ENCODE measurements at regions not wholly inside any gene's neighbourhood (a gene's known extent, or its start where the extent isn't known, plus 50 kb on each side); places are given as distances from the start of the nearest gene placed in this dataset.

DNA sequence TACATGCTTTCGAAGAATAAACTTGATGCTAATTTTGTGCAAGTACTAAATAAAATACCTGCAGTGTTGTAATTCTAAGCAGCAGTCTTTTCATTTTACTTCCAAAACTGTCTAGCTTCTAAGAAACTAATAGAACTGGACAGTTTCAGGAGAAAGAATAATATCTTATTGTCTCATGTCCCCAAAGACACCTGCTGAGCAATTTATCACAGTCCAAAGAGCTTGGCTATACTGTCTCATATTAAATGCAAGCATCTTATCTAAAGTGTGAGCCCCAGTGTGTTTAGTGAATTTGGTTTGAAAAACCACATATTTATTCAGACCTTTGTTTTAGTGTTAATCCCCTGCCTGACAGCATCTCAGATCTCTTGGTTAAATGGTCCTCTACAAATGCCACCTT lies 374.3 kb downstream of the TMX3 start:
- Histone ChIP-seq H3K9me3 (ENCODE audit: low read depth) (no peaks in the 10 kb centered on the region), H3K27me3 (no peaks in the 10 kb centered on the region), H3K9me2 (replicated peaks; ENCODE audit: insufficient read depth) (no peaks in the 10 kb centered on the region), H2AFZ (no peak overlapping the region), H3K36me3 (replicated peaks; ENCODE audit: insufficient read depth, low read depth) (no peaks in the 10 kb centered on the region), H3K4me2 (no peak overlapping the region), H4K20me1 (ENCODE audit: insufficient read depth, poor library complexity, severe bottlenecking) (no peaks in the 10 kb centered on the region), H3K4me3 (no peak overlapping the region), H3K79me2 (no peaks in the 10 kb centered on the region), H3K4me1 (ENCODE audit: insufficient read depth) (no peaks in the 10 kb centered on the region), H3K27ac (no peak overlapping the region)
- no peak for DNase-seq (ENCODE audit: low spot score)
- WGBS (ENCODE audit: low lambda C conversion rate, missing lambda C conversion rate): 90% methylated on average over 1 of the region's 1 CpG
- no peak for TF ChIP-seq EZH2 (IDR thresholded peaks at IDR 0.05; ENCODE audit: borderline replicate concordance)
- no peak for TF ChIP-seq EZH2phosphoT487 (IDR thresholded peaks at IDR 0.05; ENCODE audit: low read depth, severe bottlenecking, unreplicated experiment)
- TF ChIP-seq, protein P1, sequence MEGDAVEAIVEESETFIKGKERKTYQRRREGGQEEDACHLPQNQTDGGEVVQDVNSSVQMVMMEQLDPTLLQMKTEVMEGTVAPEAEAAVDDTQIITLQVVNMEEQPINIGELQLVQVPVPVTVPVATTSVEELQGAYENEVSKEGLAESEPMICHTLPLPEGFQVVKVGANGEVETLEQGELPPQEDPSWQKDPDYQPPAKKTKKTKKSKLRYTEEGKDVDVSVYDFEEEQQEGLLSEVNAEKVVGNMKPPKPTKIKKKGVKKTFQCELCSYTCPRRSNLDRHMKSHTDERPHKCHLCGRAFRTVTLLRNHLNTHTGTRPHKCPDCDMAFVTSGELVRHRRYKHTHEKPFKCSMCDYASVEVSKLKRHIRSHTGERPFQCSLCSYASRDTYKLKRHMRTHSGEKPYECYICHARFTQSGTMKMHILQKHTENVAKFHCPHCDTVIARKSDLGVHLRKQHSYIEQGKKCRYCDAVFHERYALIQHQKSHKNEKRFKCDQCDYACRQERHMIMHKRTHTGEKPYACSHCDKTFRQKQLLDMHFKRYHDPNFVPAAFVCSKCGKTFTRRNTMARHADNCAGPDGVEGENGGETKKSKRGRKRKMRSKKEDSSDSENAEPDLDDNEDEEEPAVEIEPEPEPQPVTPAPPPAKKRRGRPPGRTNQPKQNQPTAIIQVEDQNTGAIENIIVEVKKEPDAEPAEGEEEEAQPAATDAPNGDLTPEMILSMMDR (IDR thresholded peaks at IDR 0.05; ENCODE audit: poor library complexity): no peak

DNA sequence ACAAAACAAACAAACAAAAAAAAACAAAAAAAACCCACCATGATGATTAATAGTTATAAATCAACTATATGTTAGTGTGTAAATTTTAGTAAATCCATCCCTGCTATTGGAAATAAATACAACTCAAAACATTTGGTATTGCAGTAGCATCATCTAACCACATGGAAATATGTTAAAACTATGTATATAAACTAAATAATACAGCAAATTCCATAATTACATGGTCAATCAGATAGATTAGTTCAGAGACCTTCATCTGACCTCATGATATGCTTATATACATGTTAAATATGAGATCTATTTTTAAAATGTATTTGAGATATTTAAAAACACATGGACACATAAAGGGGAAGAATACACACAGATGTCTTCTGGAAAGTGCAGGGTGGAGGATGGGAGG lies 384.2 kb downstream of the TMX3 start:
- Histone ChIP-seq H3K79me2 (no peaks in the 10 kb centered on the region), H3K27me3 (no peaks in the 10 kb centered on the region), H3K4me3 (no peak overlapping the region), H4K20me1 (ENCODE audit: insufficient read depth, poor library complexity, severe bottlenecking) (no peaks in the 10 kb centered on the region), H3K4me1 (ENCODE audit: insufficient read depth) (no peaks in the 10 kb centered on the region), H3K4me2 (no peak overlapping the region), H3K9me2 (replicated peaks; ENCODE audit: insufficient read depth) (no peaks in the 10 kb centered on the region), H3K9me3 (ENCODE audit: low read depth) (no peaks in the 10 kb centered on the region), H2AFZ (no peak overlapping the region), H3K27ac (no peak overlapping the region), H3K36me3 (replicated peaks; ENCODE audit: insufficient read depth, low read depth) (no peaks in the 10 kb centered on the region)
- DNase-seq (ENCODE audit: low spot score): no peak
- TF ChIP-seq EZH2phosphoT487 (IDR thresholded peaks at IDR 0.05; ENCODE audit: low read depth, severe bottlenecking, unreplicated experiment) (no peak), EZH2 (IDR thresholded peaks at IDR 0.05; ENCODE audit: borderline replicate concordance) (no peak)
- TF ChIP-seq, protein P1 (IDR thresholded peaks at IDR 0.05; ENCODE audit: poor library complexity): no peak

DNA sequence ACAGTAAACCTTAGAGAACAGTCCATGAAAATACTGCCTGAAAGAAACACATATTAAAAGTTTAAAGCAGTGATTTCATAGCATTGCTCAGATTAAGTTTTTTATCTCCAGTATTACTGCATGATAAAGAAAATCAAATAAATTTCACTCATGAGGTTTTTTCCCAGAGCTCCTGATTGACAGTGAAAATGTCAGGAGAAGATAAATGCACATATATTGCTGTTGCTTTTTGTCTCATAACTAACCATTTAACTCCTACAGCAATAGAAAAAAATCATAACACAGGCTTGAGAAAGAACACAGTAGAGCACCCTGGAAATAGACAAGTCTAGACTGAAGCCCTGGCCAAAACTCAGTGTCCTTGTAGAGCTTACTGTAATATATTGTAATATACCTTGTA lies 391.0 kb downstream of the TMX3 start:
- no peak overlapping the region for H3K4me3 ChIP-seq
- H4K20me1 ChIP-seq (ENCODE audit: insufficient read depth, poor library complexity, severe bottlenecking): no peaks in the 10 kb centered on the region
- H3K4me1 ChIP-seq (ENCODE audit: insufficient read depth): no peaks in the 10 kb centered on the region
- no peaks in the 10 kb centered on the region for H3K79me2 ChIP-seq
- no peak overlapping the region for H2AFZ ChIP-seq
- no peaks in the 10 kb centered on the region for H3K27me3 ChIP-seq
- H3K36me3 ChIP-seq (replicated peaks; ENCODE audit: insufficient read depth, low read depth): no peaks in the 10 kb centered on the region
- no peaks in the 10 kb centered on the region for H3K9me2 ChIP-seq (replicated peaks; ENCODE audit: insufficient read depth)
- DNase-seq (ENCODE audit: low spot score): no peak
- no peak overlapping the region for H3K4me2 ChIP-seq
- TF ChIP-seq, protein P1 (IDR thresholded peaks at IDR 0.05; ENCODE audit: poor library complexity): no peak
- TF ChIP-seq EZH2phosphoT487 (IDR thresholded peaks at IDR 0.05; ENCODE audit: low read depth, severe bottlenecking, unreplicated experiment): no peak
- no peak for TF ChIP-seq EZH2 (IDR thresholded peaks at IDR 0.05; ENCODE audit: borderline replicate concordance)
- H3K9me3 ChIP-seq (ENCODE audit: low read depth): no peaks in the 10 kb centered on the region
- no peak overlapping the region for H3K27ac ChIP-seq

DNA sequence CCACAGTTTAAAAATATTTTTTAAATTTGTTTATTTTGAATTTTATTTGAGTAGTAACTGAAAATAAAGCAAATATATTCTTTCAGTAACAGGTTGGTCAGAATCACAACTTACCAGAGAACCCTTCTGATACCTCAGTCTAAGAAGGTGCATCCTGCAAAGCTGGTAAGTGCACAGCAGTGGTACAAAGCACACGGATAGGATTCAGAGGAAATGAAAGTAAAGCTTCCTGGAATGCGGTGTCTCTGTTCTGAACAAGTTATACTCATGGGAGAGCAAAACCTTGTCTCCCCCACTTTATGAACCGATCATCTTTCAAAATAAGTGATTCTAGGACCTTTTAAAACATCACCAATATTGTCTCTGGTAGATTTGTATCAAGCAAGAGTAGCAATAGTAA lies 398.3 kb downstream of the TMX3 start:
- Histone ChIP-seq H3K4me1 (ENCODE audit: insufficient read depth) (no peaks in the 10 kb centered on the region), H3K36me3 (replicated peaks; ENCODE audit: insufficient read depth, low read depth) (no peaks in the 10 kb centered on the region), H3K4me2 (peak overlapping the region; percentile 43), H3K79me2 (no peaks in the 10 kb centered on the region), H3K4me3 (no peak overlapping the region), H4K20me1 (ENCODE audit: insufficient read depth, poor library complexity, severe bottlenecking) (no peaks in the 10 kb centered on the region), H3K9me2 (replicated peaks; ENCODE audit: insufficient read depth) (no peaks in the 10 kb centered on the region), H3K27ac (no peak overlapping the region), H3K27me3 (no peaks in the 10 kb centered on the region), H2AFZ (peak overlapping the region; percentile 4), H3K9me3 (ENCODE audit: low read depth) (no peaks in the 10 kb centered on the region)
- TF ChIP-seq EZH2phosphoT487 (IDR thresholded peaks at IDR 0.05; ENCODE audit: low read depth, severe bottlenecking, unreplicated experiment) (no peak), EZH2 (IDR thresholded peaks at IDR 0.05; ENCODE audit: borderline replicate concordance) (no peak)
- TF ChIP-seq, protein P1 (IDR thresholded peaks at IDR 0.05; ENCODE audit: poor library complexity): no peak
- 69% methylated on average over 3 of the region's 3 CpGs for WGBS (ENCODE audit: low lambda C conversion rate, missing lambda C conversion rate)
- DNase-seq (ENCODE audit: low spot score): no peak

Measured in hepatocyte (in vitro differentiated cells).